ENCODE measurements at regions not wholly inside any gene's neighbourhood (a gene's known extent, or its start where the extent isn't known, plus 50 kb on each side); places are given as distances from the start of the nearest gene placed in this dataset.

DNA sequence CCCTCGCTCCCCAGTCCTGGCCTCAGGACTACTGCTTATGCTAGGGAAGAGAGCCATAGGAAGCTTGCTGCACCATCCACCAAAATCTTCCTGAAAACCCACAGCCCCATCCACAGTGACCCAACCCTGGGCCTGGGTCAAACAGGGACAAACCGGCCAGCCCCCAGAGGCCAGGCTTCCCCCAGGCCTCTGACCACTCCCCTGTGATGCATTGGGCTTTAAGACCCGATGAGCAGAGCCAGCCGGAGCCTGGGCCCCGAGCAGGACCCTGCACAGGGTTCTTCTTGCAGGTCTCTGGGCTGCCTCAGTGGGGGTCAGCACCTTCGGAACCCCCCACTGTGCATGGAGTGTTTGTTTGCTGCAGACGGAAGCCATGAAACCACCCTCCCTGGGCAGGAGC, 583.7 kb downstream of the BRD1 start:
- no peak for DNase-seq (ENCODE audit: low spot score)

DNA sequence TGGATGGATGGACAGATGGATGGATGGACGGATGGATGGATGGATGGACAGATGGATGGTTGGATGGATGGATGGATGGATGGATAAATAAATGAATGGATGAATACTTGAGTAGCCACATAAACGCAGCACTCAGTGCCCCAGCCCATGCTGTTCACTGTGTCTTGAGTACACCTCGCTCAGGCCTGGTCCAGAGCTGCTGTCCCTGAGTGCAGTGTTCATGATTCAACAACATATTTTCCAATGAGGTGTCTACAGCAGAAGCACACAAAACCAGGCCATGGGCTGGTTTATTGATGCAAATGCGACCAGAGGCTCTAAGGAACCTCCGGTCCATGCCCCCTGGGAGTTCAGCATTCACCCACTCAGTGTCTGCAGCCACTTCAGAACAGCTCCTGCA, 584.3 kb downstream of the BRD1 start:
- no peak for DNase-seq (ENCODE audit: low spot score)

DNA sequence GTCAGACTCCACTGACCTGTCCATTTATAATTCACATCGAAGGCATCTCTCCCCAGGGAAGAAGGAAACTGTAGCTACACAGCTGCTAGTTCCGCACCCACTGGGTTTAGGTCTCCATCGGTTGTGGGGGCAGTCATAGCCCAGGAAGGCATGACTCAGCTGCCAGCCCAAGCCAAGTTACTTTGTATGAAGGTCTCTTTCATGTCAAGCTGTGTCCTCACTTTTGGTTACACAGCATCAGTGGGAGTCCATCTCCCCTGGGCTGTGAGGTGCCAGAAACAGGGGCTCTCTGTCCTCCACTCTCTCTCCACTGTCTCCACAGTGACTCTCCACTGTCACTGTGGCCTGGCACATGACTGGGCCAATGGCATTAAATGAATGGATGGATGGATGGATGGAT, 585.2 kb downstream of the BRD1 start:
- DNase-seq (ENCODE audit: low spot score), result no peak

DNA sequence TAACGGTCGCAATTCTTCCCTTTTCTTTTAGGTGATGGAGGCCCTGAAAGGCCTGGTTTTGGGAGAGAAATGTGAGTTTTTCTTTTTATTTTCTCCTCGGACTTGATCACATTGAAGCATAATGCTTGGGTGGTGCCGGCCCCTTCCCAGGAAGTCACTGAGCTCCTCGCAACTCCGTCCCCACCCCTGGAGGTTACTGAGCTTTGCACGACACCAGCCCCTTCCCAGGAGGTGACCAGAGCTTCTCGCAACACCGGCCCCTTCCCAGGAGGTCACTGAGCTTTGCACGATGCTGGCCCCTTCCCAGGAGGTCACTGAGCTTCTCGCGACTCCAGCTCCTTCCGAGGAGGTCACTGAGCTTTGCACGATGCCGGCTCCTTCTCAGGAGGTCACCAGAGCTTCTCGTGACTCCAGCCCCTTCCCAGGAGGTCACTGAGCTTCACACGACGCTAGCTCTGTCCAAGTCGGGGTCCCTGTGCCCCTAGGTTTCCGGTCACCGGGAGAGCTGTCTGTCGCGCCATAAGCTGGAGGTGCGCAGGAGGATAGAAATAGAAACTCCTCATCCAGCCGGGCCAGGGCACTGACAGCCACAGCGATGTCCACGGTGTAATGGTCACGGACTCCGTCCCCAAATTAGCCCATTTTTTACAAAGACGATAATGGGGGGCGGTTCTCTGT, 586.4 kb downstream of the BRD1 start:
- no peak for DNase-seq (ENCODE audit: low spot score)

DNA sequence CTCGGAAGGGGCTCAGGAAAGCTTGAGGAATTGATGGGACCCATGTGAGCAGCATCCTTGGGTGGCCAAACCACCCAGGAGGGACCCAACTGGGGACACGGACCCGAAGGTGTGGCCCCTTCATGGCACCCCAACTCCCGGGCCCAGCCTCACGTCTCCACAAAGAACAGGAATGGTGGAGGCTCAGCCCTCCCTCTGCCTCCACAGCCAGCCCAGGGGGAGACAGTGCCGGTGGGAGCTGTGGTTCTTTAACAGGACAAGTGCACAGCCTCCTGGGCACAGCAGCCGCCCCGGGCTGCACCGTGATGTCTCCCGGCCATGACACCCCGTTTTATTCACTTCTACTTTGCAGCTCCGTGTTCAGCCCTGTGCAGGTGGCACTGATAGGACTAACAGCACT, 587.2 kb downstream of the BRD1 start:
- no peak for DNase-seq (ENCODE audit: low spot score)

DNA sequence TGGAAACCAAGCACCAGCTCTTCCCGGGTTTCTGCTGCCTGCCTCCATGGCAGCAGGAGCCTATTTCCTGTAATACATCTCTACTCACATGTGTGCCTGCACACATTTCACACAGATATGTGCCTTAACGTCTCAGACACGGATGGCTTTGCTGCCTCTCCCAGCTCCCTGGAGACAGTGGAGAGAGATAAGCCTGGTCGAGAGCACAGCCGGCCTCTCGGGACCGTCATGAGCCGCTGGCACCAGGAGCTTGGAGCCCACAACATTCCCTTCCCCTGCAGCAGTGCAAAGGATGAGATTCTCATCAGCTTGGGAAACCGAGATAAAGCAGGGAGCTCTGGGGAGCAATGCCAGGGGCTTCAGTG, 587.7 kb downstream of the BRD1 start:
- DNase-seq (ENCODE audit: low spot score), result no peak

DNA sequence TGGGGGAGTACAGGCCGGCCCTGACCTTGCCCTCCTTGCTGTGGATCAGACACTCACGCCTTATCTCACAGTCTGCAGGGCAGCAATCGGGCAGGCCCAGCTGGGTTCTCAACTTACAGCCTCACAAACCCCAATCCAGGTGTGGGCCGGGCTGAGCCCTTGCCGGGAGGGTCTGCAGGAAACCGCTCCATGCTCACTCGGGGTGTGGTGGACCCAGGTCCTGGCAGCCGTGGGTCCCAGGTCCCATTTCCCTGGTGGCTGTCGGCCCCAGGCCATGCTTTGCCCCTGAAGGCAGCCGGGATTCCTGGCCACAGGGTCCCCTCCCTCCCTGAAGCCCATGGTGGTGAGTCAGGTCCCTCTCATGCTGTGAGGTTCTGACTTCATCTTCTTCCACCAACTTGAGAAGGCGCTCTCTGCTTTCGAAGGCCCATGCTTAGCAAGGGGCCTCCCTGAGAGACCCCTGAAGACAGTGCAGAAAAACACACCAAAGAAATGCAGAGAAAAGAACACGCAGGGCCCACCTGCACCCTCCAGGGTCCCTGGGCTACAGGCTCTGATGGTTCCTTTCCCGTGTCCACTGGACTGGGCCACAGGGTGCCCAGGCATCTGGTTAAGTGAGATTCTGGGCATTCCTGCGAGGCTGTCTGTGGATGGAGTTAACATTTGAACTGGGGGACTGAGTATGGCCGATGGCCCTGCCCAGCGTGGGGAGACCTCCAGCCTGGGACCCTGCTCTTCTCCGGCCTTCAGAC, 588.2 kb downstream of the BRD1 start:
- no peak for DNase-seq (ENCODE audit: low spot score)

DNA sequence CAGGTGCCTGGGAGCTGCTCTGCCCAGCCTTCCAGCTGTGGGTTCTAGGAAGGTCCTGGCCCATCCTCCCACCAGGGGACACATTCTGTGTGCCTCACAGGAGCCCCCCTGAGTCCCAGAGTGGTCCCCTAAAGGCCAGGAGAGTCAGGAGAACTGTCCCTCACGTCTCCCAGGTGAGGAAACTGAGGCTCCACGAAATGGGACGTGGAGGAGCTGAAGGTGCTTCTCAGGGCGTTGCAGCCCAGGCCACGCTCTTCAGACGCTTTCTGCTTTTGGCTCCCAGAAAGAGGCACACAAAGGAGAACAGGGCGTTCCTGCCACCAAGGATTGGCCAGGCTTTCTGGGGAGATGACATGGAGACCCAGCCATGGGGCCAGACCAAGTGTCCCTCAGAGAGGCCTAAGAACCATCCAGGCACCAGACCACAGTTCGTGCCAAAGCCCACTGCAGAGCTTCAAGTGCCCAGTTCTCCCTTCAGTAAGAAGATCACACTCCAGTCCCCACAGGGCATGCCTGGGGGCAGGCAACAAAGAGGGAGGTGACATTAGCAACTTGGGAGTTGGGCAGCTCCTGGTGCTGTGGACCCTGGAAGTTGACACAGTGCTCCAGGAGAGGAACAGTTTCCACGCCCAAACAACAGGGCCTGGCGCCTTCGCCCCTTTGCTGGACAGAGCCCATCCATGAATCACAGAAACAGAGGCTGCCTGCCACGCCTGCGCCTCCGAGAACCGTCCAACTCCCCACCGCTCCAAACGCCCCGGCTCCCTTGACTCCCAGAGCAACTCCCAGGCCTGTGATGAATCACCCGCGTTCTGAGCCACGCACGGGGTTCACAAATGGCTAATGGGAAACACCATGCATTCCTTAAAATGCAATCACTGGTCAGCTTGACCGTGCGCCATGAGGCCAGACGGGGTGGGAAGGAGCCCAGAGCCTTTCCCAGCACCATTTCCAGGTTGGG, 589.2 kb downstream of the BRD1 start:
- DNase-seq (ENCODE audit: low spot score), result no peak

DNA sequence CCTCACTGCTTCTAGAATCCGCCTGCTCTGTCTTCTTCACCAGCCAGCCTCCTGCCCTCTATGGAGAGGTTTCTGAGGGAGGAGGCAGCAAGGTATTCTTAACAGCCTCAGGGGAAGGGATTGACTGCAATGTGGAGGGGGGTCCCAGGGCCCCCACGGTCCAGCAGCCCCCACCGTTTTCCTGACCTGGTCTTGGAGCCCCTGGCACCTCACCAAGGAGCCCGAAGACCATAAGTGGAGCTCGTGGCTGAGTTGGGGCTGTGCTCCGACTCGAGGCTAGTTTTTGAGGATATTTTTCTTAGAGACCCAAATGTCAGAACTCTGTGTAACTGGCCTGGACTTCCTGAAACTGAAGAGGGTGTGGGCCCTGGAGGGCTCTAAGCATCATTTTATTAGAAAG, 590.0 kb downstream of the BRD1 start:
- DNase-seq (ENCODE audit: low spot score), result no peak

DNA sequence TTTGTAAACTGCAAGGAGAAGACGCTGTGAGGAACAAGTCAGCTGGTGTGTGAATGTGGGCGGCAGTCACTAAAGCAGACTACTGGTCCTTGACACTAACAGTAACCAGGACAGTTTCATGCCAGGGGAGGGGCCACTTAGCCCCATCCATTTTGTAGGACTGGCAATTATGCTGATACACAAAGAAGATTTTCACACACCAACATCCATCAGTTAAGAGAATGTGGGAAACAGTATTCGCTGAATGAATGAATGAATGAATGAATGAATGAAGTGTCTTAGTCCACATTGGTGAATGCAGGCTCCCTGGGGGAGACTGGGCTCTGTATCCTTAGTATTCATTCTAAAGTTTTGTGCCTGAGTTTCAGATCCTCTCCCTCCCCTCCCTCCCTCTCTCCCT, 590.4 kb downstream of the BRD1 start:
- no peak for DNase-seq (ENCODE audit: low spot score)

DNA sequence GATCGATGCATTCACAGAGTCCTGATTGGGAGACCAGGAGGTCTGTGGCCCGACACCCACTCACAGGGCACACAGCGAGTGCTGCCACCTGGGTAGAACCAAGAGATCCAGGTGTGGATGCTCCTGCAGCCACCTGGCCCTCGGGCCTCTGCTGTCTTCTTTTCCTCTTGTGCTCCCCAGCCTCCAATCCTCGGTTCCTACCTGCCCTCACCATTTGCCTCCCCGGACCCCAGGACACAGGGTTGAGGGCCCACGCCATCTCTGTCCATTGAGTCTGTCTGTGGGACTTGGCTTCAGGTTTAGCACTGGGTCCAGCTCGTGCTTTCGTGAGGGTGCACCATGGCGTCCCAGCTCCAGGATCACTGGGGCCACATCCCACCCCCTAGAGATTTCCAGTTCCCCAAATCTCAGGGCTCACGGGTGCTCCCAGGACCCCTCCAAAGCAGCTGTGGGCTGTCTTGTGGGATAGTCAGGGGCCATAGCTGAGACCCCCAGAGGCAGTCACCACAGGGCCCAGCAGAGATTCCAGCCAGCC, 591.1 kb downstream of the BRD1 start:
- DNase-seq (ENCODE audit: low spot score), result no peak

DNA sequence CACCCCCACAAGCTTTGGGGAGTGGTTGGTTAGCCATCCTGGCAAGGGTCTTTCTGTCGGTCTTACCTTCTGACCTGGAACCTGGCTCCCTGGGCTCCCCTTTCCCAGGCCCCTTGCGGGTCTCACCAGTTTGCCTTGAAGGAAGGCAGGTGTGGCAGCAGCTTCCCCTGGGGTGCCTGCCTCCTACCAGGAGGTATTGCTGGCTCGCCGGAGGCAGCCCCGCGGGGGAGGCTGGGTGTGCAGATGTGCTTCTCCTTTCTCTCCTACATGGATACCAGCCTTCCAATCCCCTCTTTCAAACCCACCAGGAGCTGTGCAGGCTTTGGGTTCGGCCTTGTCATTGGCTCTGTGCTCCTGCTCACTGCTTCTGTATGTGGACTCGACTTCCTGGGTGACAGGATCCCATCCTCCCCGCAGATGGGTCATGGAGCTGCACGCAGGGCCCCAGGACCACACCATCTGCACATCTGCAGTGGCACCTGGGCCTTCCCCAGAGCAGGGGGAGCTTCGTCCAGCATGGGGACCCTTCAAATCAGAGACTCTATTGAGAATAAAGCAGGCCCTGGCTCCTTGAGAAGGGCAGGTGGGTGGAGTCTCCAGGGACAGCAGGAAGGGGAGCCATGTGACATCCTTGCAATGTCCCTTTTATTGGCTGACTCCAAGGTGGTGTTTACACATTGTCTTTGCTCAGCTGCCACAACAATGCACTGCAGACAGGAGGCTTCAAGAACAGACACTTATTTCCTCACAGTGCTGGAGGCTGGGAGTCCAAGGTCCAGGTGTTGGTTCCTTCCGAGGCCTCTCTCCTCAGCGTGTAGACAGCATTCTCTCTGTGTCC, 592.0 kb downstream of the BRD1 start:
- DNase-seq (ENCODE audit: low spot score), result peak; percentile 23

DNA sequence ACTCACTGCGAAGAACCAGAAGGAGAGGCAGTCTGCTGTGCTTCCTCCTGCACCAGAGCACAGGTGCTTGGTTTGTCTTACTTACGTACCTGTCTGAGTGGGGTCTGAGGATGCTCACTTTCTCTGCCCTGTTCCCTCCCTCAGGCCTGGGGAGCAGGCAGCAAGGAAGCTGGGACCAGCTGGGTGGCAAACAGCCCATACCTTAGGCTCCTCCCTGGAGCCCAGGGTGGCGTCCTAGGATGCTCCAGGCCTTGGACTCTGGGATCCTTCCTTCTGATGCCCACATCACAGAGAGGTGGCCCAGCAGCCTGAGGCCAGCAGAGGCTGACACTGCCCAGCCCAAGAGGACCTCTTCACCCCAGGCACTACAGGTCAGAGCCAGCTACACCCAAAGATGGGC, 593.2 kb downstream of the BRD1 start:
- no peak for DNase-seq (ENCODE audit: low spot score)

DNA sequence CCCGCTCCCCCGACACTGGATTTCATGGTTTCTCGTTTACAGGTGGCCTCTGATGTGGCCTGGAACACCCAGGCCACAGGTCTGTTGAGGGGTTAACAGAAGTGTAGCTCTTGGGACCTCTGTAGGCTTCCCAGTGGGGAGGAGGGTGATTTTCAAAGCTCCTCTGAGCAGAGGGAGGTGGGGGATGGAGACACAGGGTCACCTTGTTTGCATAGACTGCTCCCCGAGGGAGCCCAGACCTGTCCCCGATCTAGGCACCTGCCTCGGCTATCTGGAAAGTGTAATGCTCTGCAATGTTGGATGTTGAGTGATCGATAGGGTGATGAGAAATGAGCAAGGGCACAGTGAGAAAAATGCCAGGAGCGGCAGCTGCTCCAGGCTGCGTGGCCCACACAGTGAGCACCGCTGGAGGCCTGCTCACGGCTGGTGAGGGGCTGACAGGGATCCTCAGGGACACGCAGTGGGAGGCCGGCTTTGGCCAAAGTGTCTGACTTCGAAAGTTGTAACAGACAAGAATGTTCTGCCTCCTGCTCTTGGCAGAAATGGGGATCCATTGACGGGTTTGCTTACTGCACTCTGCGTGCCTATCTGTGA, 594.1 kb downstream of the BRD1 start:
- no peak for DNase-seq (ENCODE audit: low spot score)

DNA sequence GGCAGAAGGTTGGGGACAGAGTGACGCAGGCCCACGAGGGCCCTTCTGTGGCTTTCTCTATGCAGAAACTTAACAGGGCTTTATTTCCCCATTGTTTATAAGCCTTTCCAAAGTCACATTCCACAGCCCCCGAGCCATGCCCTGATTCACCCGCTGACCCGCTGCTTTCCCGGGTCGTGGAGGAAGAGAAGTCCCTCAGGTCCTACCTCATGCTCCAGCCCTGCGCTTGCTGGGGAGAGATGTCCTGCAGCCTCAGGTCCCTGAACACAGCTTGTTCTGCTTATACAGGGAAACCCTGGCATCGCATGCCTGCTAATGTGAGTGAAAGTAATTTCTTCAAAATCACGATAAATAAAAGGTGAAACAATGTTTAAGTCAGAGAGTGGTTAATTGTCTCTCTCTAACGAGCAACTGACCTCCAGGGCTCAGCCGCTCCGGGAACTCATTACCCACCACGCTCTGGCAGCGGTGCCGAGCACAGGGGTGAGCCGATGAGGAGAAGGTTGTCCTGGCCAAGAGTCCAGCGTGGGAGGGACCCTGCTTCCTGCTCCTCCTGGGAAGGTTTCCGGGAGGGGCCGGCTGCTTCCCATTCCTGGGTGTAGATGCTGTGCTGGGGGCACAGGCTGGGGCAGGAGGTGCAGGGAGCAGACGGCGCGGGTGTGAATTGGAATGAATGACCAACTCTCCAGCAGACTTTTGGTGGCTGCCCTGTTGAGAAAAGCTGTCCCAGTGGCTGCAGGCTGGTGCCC, 595.2 kb downstream of the BRD1 start:
- no peak for DNase-seq (ENCODE audit: low spot score)

DNA sequence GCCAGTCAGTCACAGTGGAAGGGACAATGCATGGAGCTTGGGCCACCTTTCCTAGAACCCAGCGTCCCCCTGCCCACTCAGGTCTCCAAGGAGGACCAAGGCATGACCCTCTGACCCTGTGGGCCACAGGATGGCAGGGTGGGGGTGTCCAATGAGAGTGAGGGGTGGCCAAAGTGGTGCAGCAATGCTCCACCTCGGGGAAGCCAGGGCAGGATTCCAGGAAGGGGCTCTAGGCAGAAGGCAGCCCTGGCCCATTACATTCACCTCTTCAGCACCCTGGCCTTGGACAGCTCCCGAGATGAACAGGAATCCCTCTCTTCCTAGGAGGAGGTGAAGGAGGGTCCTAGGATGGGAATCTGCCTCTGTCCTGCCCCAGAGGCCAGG, 597.5 kb downstream of the BRD1 start:
- no peak for DNase-seq (ENCODE audit: low spot score)

DNA sequence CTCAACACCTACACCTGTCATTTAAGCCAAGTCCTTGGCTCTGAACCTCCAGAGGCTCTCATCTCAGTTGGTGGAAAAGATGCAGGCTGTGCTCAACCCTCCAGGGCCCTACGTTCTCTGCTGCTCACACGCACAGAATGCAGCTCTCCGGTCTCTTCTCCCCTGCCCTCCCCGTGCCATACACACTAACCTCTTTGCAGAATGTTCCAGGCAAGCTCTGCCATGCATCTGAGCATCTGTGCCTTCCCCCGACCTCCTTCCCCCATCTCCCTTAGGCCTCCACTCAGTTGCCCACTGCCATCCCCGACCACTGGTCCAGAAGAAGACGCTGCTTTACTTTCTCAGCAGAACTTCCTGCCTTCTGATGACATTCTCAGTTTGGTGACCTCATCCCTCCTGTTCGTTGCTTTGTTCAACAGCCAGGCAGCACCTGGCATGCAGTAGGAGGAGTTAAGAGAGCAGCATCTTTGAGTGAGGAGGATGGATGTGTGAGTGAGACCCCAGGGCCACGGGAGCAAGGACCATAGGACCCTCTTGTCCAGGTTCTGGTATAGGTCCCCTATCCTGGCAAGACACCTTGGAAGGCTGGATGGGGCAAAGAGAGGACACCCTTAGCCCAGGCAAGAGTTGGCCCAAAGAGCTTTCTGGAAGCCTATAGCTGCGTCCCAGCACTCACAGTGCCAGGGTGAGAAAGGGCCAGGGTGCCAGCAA, 598.0 kb downstream of the BRD1 start:
- no peak for DNase-seq (ENCODE audit: low spot score)

DNA sequence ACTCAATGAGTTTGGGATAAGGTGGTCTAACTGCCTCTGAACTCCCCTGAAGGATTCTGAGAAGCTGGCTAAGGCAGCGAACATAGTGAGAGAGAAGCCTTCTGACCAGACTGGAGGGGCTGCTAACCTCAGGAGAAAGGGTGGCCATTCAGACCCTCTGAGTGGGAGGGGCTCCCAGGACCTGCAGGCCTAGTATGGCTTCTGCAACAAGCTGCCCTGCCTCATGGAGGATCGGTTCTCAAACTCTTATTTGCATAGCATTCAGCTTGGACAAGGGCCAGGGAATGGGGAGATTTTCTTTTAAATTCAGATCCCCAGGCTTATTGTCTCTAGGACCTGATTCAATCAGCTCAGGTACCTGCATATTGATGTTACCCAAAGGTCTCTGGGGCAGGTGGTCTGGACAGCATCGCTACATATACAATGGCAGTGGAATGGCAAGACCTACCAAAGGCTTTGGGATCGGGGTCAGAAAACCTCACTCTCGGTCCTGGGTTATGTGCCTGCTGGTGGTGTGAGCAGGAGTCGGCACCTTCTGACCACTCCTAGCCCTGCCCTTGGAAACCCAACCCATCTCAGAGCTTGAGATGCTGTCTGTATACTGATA, 599.1 kb downstream of the BRD1 start:
- no peak for DNase-seq (ENCODE audit: low spot score)

DNA sequence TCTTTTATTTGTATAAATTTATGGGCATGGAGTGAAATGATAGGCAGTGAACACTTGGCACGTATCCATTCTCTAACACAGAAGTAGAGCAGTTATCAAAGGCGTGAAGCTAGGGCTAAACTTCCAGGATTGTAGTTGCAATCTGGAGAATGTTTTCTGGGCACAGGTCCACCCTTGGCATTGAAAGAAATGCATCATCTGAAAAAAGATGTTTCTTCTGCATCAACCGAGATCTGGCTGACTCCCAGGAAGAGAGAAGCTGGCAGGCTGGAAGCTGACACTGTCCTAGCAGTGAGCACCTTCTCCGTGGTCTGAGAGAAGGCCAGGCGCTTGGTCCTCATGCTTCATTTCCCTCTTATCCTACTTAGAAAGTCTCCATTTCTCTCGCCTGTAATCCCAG, 600.0 kb downstream of the BRD1 start:
- no peak for DNase-seq (ENCODE audit: low spot score)

Data from HT-29 (cell line).